ENCODE measurements at regions not wholly inside any gene's neighbourhood (a gene's known extent, or its start where the extent isn't known, plus 50 kb on each side); places are given as distances from the start of the nearest gene placed in this dataset.

DNA sequence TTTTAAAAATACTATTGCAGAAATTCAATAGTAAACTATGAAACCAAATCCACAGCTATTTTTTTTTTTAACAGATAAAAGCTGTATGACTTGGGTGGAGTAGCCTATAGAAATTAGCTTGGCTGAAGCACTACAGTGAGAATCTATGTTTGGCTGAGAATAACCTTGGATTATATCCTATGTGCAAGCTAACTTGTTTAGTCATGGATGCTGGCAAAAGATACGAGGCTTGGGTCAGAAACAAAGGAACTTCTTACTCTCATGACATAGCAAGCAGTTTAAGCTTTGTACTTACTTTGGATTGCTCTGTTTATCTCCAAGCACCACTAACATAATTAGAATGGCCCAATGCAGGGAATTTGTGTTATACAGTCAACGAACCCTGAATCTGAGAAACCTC, 119.2 kb upstream of the GRID2 start:
- intact Hi-C loops (cut with DNase I): no loop called here
- Histone ChIP-seq H3K4me3 (no peak overlapping the region), H3K27ac (no peak overlapping the region), H3K9me3 (peaks cover 0 to 15% (median 0%) of the 10 kb centered on the region in 12 donors), H3K4me1 (no peaks in the 10 kb centered on the region), H3K27me3 (no peaks in the 10 kb centered on the region), H3K36me3 (no peaks in the 10 kb centered on the region)
- ATAC-seq (no peak), DNase-seq (no peak)
- TF ChIP-seq, protein P1, sequence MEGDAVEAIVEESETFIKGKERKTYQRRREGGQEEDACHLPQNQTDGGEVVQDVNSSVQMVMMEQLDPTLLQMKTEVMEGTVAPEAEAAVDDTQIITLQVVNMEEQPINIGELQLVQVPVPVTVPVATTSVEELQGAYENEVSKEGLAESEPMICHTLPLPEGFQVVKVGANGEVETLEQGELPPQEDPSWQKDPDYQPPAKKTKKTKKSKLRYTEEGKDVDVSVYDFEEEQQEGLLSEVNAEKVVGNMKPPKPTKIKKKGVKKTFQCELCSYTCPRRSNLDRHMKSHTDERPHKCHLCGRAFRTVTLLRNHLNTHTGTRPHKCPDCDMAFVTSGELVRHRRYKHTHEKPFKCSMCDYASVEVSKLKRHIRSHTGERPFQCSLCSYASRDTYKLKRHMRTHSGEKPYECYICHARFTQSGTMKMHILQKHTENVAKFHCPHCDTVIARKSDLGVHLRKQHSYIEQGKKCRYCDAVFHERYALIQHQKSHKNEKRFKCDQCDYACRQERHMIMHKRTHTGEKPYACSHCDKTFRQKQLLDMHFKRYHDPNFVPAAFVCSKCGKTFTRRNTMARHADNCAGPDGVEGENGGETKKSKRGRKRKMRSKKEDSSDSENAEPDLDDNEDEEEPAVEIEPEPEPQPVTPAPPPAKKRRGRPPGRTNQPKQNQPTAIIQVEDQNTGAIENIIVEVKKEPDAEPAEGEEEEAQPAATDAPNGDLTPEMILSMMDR (IDR thresholded peaks at IDR 0.05): no peak
- TF ChIP-seq POLR2A (IDR thresholded peaks at IDR 0.05): no peak
- WGBS, 4 donors: 76 to 81% (median 78%) methylated on average over 2 of the region's 2 CpGs

DNA sequence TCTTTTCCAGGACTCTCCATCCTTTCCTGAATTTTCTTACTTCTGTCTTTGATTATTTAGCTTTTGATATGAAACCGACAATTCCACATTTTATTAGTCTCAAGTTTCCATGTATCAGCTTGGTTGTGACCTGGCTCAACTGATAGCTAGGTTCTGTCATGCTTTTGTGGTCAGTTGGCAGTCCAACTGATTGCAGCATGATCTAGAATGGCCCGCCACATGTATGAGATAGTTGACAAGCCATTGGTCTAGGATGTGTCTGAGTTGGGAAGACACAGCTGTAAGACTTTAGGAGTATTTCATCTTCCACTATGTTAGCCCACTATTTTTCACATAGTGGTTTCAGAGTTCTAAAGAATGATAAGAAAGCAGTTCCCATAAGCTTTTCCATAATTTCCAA, 117.5 kb upstream of the GRID2 start:
- ATAC-seq: no peak
- Histone ChIP-seq H3K27me3 (no peaks in the 10 kb centered on the region), H3K27ac (no peak overlapping the region), H3K4me3 (no peak overlapping the region), H3K9me3 (peaks cover 0 to 7% (median 0%) of the 10 kb centered on the region in 12 donors), H3K36me3 (no peaks in the 10 kb centered on the region), H3K4me1 (no peaks in the 10 kb centered on the region)
- intact Hi-C loops (cut with DNase I): no loop called here
- 83 to 96% (median 86%) methylated on average over 2 of the region's 2 CpGs for WGBS, 4 donors
- TF ChIP-seq, protein P1 (IDR thresholded peaks at IDR 0.05): no peak
- no peak for DNase-seq

DNA sequence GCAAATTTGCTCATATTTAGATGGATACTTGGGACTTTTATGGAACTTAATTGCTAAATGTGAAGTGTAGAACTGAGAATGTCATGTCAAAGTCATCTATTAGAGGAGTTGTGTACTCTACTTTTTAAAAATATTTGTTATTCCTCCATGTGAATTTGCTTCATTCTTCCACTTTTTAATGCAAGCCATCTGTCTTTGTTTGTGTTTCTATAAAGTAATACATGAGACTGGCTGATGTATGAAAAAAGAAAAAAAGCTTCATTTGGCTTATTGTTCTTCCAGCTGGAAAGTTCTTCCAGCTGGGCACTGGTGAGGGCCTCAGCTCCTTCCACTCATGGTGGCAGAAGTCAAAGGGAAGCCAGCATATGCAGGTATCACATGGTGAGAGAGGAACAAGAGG, 114.6 kb upstream of the GRID2 start:
- TF ChIP-seq, protein P1 (IDR thresholded peaks at IDR 0.05): no peak
- TF ChIP-seq POLR2A (IDR thresholded peaks at IDR 0.05): no peak
- H3K36me3 ChIP-seq: no peaks in the 10 kb centered on the region
- intact Hi-C loops (cut with DNase I): no loop called here
- H3K4me1 ChIP-seq: no peaks in the 10 kb centered on the region
- H3K4me3 ChIP-seq: no peak overlapping the region
- no peak for DNase-seq
- H3K9me3 ChIP-seq: peaks cover 0 to under 1% (median 0%) of the 10 kb centered on the region in 12 donors
- H3K27ac ChIP-seq: no peak overlapping the region
- no peak for ATAC-seq
- H3K27me3 ChIP-seq: no peaks in the 10 kb centered on the region

DNA sequence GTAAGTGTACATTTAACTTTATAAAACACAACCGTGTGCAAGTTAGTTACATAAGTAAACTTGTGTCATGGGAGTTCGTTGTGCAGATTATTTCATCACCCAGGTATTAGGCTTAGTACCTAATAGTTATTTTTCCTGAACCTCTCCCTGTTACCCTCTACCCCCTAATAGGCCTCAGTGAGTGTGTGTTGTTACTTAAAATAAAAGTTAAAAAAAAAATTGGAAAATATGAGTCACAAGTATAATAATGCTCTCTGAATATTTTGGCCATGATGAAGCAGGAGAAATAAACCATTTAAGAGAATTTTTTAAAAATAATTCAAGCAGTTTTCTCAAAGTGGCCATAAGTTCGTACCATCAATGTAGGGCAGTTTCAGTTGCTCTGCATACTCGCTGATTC, 105.1 kb upstream of the GRID2 start:
- intact Hi-C loops (cut with DNase I): no loop called here
- DNase-seq (no peak), ATAC-seq (no peak)
- no peak for TF ChIP-seq POLR2A (IDR thresholded peaks at IDR 0.05)
- TF ChIP-seq, protein P1 (IDR thresholded peaks at IDR 0.05): no peak
- Histone ChIP-seq H3K27ac (no peak overlapping the region), H3K4me1 (no peaks in the 10 kb centered on the region), H3K36me3 (no peaks in the 10 kb centered on the region), H3K27me3 (no peaks in the 10 kb centered on the region), H3K4me3 (no peak overlapping the region), H3K9me3 (no peaks in the 10 kb centered on the region)
- 78 to 85% (median 82%) methylated on average over 4 of the region's 4 CpGs for WGBS, 4 donors

All from heart left ventricle (tissue), 16 donors.